ENCODE measurements at regions not wholly inside any gene's neighbourhood (a gene's known extent, or its start where the extent isn't known, plus 50 kb on each side); places are given as distances from the start of the nearest gene placed in this dataset.
A peak's percentile ranks its signal among the peaks of the same experiment; 100 is the strongest.

GRCh38 chr15:87300146-87300545 is 956.4 kb downstream of the NTRK3 start:
- POLR2A ChIA-PET: no interaction called here
- H3K9me3 Mint-ChIP-seq: peaks cover 0 to 6% (median 0%) of the 10 kb centered on the region in 9 donors

GRCh38 chr15:87294854-87295253 is 961.7 kb downstream of the NTRK3 start:
- Mint-ChIP-seq H3K4me3 (no peak overlapping the region), H3K4me1 (no peaks in the 10 kb centered on the region), H3K27me3 (peaks cover 0 to 11% (median 0%) of the 10 kb centered on the region in 5 donors), H3K27ac (no peak overlapping the region), H3K9me3 (peaks cover 0 to 7% (median 1%) of the 10 kb centered on the region in 9 donors), H3K36me3 (peaks cover 0 to 4% (median 0%) of the 10 kb centered on the region in 3 donors)
- no peak for DNase-seq
- ATAC-seq: no peak
- POLR2A ChIA-PET: no interaction called here

More at GRCh38 chr15:87300146-87300545, 956.4 kb downstream of the NTRK3 start:
- DNase-seq (no peak), ATAC-seq (no peak)
- H3K4me3 Mint-ChIP-seq: no peak overlapping the region
- peaks cover 0 to 3% (median 0%) of the 10 kb centered on the region in 5 donors for H3K27me3 Mint-ChIP-seq
- no peak overlapping the region for H3K27ac Mint-ChIP-seq
- H3K4me1 Mint-ChIP-seq: no peaks in the 10 kb centered on the region
- H3K36me3 Mint-ChIP-seq: peaks cover 0 to 2% (median 0%) of the 10 kb centered on the region in 3 donors

GRCh38 chr15:87293031-87293430 is 963.5 kb downstream of the NTRK3 start:
- no peak for DNase-seq
- POLR2A ChIA-PET: no interaction called here
- peaks cover 0 to 5% (median 1%) of the 10 kb centered on the region in 9 donors for H3K9me3 Mint-ChIP-seq
- peaks cover 0 to 4% (median 0%) of the 10 kb centered on the region in 3 donors for H3K36me3 Mint-ChIP-seq
- no peak overlapping the region for H3K4me3 Mint-ChIP-seq
- H3K4me1 Mint-ChIP-seq: no peaks in the 10 kb centered on the region
- peaks cover 0 to 11% (median 0%) of the 10 kb centered on the region in 5 donors for H3K27me3 Mint-ChIP-seq
- H3K27ac Mint-ChIP-seq: no peak overlapping the region
- ATAC-seq: no peak

GRCh38 chr15:87287156-87287555 is 969.4 kb downstream of the NTRK3 start:
- peaks cover 0 to 20% (median 2%) of the 10 kb centered on the region in 9 donors for H3K9me3 Mint-ChIP-seq
- peak overlapping the region in 1 of 10 donors; percentile 2 for H3K27ac Mint-ChIP-seq
- no peaks in the 10 kb centered on the region for H3K36me3 Mint-ChIP-seq
- POLR2A ChIA-PET: no interaction called here
- no peak for ATAC-seq
- no peaks in the 10 kb centered on the region for H3K4me1 Mint-ChIP-seq
- H3K27me3 Mint-ChIP-seq: peaks cover 0 to 19% (median 3%) of the 10 kb centered on the region in 5 donors
- no peak for DNase-seq
- H3K4me3 Mint-ChIP-seq: no peak overlapping the region

GRCh38 chr15:87269566-87269965 is 987.0 kb downstream of the NTRK3 start:
- Mint-ChIP-seq H3K36me3 (no peaks in the 10 kb centered on the region), H3K27me3 (peaks cover 5 to 30% (median 9%) of the 10 kb centered on the region in 5 donors), H3K9me3 (peaks cover 0 to 17% (median 6%) of the 10 kb centered on the region in 9 donors), H3K4me3 (no peak overlapping the region), H3K27ac (no peak overlapping the region), H3K4me1 (no peaks in the 10 kb centered on the region)
- POLR2A ChIA-PET: interaction anchor here (0.6 kb wide), 1 partner anchor 11 kb away, joined by 3 read pairs; no protein-coding TSS in a partner anchor
- DNase-seq (no peak), ATAC-seq (no peak)

- Mint-ChIP-seq H3K4me3 (no peak overlapping the region), H3K9me3 (peaks cover 0 to 16% (median 6%) of the 10 kb centered on the region in 9 donors), H3K27ac (no peak overlapping the region), H3K27me3 (peaks cover 5 to 33% (median 10%) of the 10 kb centered on the region in 5 donors), H3K36me3 (no peaks in the 10 kb centered on the region), H3K4me1 (no peaks in the 10 kb centered on the region)
- no peak for DNase-seq
- POLR2A ChIA-PET: no interaction called here
- no peak for ATAC-seq
These were observed 987.9 kb downstream of the NTRK3 start for GRCh38 chr15:87268675-87269074.

GRCh38 chr15:87267798-87268197 is 988.7 kb downstream of the NTRK3 start:
- peaks cover 5 to 39% (median 12%) of the 10 kb centered on the region in 5 donors for H3K27me3 Mint-ChIP-seq
- peaks cover 0 to 5% (median 0%) of the 10 kb centered on the region in 3 donors for H3K36me3 Mint-ChIP-seq
- DNase-seq (no peak), ATAC-seq (no peak)
- peaks cover 0 to 13% (median 6%) of the 10 kb centered on the region in 9 donors for H3K9me3 Mint-ChIP-seq
- H3K4me3 Mint-ChIP-seq: no peak overlapping the region
- POLR2A ChIA-PET: no interaction called here
- no peaks in the 10 kb centered on the region for H3K4me1 Mint-ChIP-seq
- no peak overlapping the region for H3K27ac Mint-ChIP-seq

GRCh38 chr15:87263871-87264270 is 992.7 kb downstream of the NTRK3 start:
- peaks cover 0 to 19% (median 7%) of the 10 kb centered on the region in 9 donors for H3K9me3 Mint-ChIP-seq
- no peaks in the 10 kb centered on the region for H3K4me1 Mint-ChIP-seq

GRCh38 chr15:87263296-87263695 is 993.2 kb downstream of the NTRK3 start:
- POLR2A ChIA-PET: no interaction called here
- Mint-ChIP-seq H3K36me3 (peaks cover 0 to 9% (median 0%) of the 10 kb centered on the region in 3 donors), H3K27ac (no peak overlapping the region), H3K9me3 (peaks cover 0 to 19% (median 7%) of the 10 kb centered on the region in 9 donors), H3K4me3 (no peak overlapping the region), H3K27me3 (peaks cover 5 to 34% (median 18%) of the 10 kb centered on the region in 5 donors), H3K4me1 (no peaks in the 10 kb centered on the region)
- DNase-seq (no peak), ATAC-seq (no peak)

More at GRCh38 chr15:87263871-87264270, 992.7 kb downstream of the NTRK3 start:
- Mint-ChIP-seq H3K36me3 (peaks cover 0 to 9% (median 0%) of the 10 kb centered on the region in 3 donors), H3K27ac (no peak overlapping the region), H3K4me3 (no peak overlapping the region), H3K27me3 (peaks cover 5 to 34% (median 18%) of the 10 kb centered on the region in 5 donors)
- DNase-seq (no peak), ATAC-seq (no peak)
- POLR2A ChIA-PET: no interaction called here

- Mint-ChIP-seq H3K27me3 (peaks cover 0 to 3% (median 0%) of the 10 kb centered on the region in 5 donors), H3K4me1 (no peaks in the 10 kb centered on the region), H3K9me3 (peaks cover 0 to 7% (median 0%) of the 10 kb centered on the region in 9 donors), H3K27ac (no peak overlapping the region), H3K36me3 (no peaks in the 10 kb centered on the region), H3K4me3 (no peak overlapping the region)
- DNase-seq: no peak
- POLR2A ChIA-PET: no interaction called here
- ATAC-seq: no peak
These were observed 1010.9 kb downstream of the NTRK3 start for GRCh38 chr15:87245592-87245991.

- POLR2A ChIA-PET: no interaction called here
- Mint-ChIP-seq H3K27ac (no peak overlapping the region), H3K27me3 (peaks cover 0 to 18% (median 2%) of the 10 kb centered on the region in 5 donors), H3K4me3 (no peak overlapping the region), H3K4me1 (no peaks in the 10 kb centered on the region), H3K36me3 (no peaks in the 10 kb centered on the region), H3K9me3 (peaks cover 0 to 7% (median 0%) of the 10 kb centered on the region in 9 donors)
- ATAC-seq (no peak), DNase-seq (no peak)
These were observed 1013.1 kb downstream of the NTRK3 start for GRCh38 chr15:87243474-87243873.

- Mint-ChIP-seq H3K9me3 (peaks cover 0 to 8% (median 0%) of the 10 kb centered on the region in 9 donors), H3K36me3 (no peaks in the 10 kb centered on the region), H3K27me3 (peaks cover 0 to 18% (median 4%) of the 10 kb centered on the region in 5 donors), H3K27ac (no peak overlapping the region), H3K4me1 (no peaks in the 10 kb centered on the region), H3K4me3 (no peak overlapping the region)
- POLR2A ChIA-PET: no interaction called here
- ATAC-seq (no peak), DNase-seq (no peak)
These were observed 1016.8 kb downstream of the NTRK3 start for GRCh38 chr15:87239582-87240230.

GRCh38 chr15:87238451-87239068 is 1018.0 kb downstream of the NTRK3 start:
- H3K27ac Mint-ChIP-seq: no peak overlapping the region
- no peak for ATAC-seq
- H3K4me3 Mint-ChIP-seq: no peak overlapping the region
- DNase-seq: no peak
- H3K27me3 Mint-ChIP-seq: peaks cover 0 to 25% (median 6%) of the 10 kb centered on the region in 5 donors
- POLR2A ChIA-PET: no interaction called here
- H3K4me1 Mint-ChIP-seq: no peaks in the 10 kb centered on the region
- H3K36me3 Mint-ChIP-seq: no peaks in the 10 kb centered on the region
- H3K9me3 Mint-ChIP-seq: peaks cover 0 to 11% (median 0%) of the 10 kb centered on the region in 9 donors

All from naive thymus-derived CD8-positive, alpha-beta T cell (primary cell).